DMS 273 treated with DMSO at 0.1 percent for 48 hours (cell line): ENCODE measurements at regions not wholly inside any gene's neighbourhood (a gene's known extent, or its start where the extent isn't known, plus 50 kb on each side); places are given as distances from the start of the nearest gene placed in this dataset.
A peak's percentile ranks its signal among the peaks of the same experiment; 100 is the strongest.

ENCODE experiments used
- DNase-seq: peaks from one replicate; lab custom pipeline; 2025; lab: John Stamatoyannopoulos, UW

GRCh38 chr2:107025291-107025857 lies 139.4 kb upstream of the ST6GAL2 start:
- DNase-seq: no peak

GRCh38 chr2:107025869-107026380 lies 140.0 kb upstream of the ST6GAL2 start:
- no peak for DNase-seq

- no peak for DNase-seq
Observed at GRCh38 chr2:107027205-107027604, 141.2 kb upstream of the ST6GAL2 start.

- DNase-seq: no peak
Observed at GRCh38 chr2:107027810-107028209, 141.8 kb upstream of the ST6GAL2 start.

GRCh38 chr2:107028661-107029060 lies 142.7 kb upstream of the ST6GAL2 start:
- no peak for DNase-seq

- no peak for DNase-seq
Observed at GRCh38 chr2:107036293-107036692, 150.3 kb upstream of the ST6GAL2 start.

GRCh38 chr2:107062173-107062572 lies 176.2 kb upstream of the ST6GAL2 start:
- DNase-seq: no peak

- no peak for DNase-seq
Observed at GRCh38 chr2:107062599-107063220, 176.7 kb upstream of the ST6GAL2 start.

GRCh38 chr2:107063228-107063627 lies 177.3 kb upstream of the ST6GAL2 start:
- DNase-seq: no peak

GRCh38 chr2:107064750-107065149 lies 178.8 kb upstream of the ST6GAL2 start:
- DNase-seq: no peak

GRCh38 chr2:107068069-107068916 lies 182.3 kb upstream of the ST6GAL2 start:
- DNase-seq: no peak

GRCh38 chr2:107069890-107070289 lies 183.9 kb upstream of the ST6GAL2 start:
- DNase-seq: no peak

- no peak for DNase-seq
Observed at GRCh38 chr2:107072150-107072940, 186.4 kb upstream of the ST6GAL2 start.

- DNase-seq: no peak
Observed at GRCh38 chr2:107078584-107078983, 192.6 kb upstream of the ST6GAL2 start.

- DNase-seq: no peak
Observed at GRCh38 chr2:107086497-107086896, 200.5 kb upstream of the ST6GAL2 start.

- no peak for DNase-seq
Observed at GRCh38 chr2:107088156-107088555, 202.2 kb upstream of the ST6GAL2 start.

GRCh38 chr2:107091163-107091864 lies 205.3 kb upstream of the ST6GAL2 start:
- no peak for DNase-seq

GRCh38 chr2:107093426-107093957 lies 207.5 kb upstream of the ST6GAL2 start:
- DNase-seq: no peak

GRCh38 chr2:107094450-107094986 lies 208.6 kb upstream of the ST6GAL2 start:
- DNase-seq: peak; percentile 4

GRCh38 chr2:107102176-107102575 lies 216.2 kb upstream of the ST6GAL2 start:
- DNase-seq: no peak

- no peak for DNase-seq
Observed at GRCh38 chr2:107107351-107107750, 221.4 kb upstream of the ST6GAL2 start.
